DOHH2 (cell line): ENCODE measurements at regions not wholly inside any gene's neighbourhood (a gene's known extent, or its start where the extent isn't known, plus 50 kb on each side); places are given as distances from the start of the nearest gene placed in this dataset.

Experiments
- H3F3A ChIP-seq: fragments of 200-600 bp; sonication (generic), shearing (Covaris generic); 2 replicates; pipeline ENCODE4 v1.6.0; 2016; ENCODE audit warnings: antibody characterized with exemption, mild to moderate bottlenecking; ENCODE audit not compliant: control insufficient read depth, insufficient read depth
- H3K27ac ChIP-seq: fragments of 200-600 bp; sonication (generic); 2 replicates; pipeline ENCODE4 v1.5.1; 2014; ENCODE audit warnings: low read depth, mild to moderate bottlenecking, low read length, moderate library complexity
- H3K27me3 ChIP-seq: fragments of 200-600 bp; sonication (generic); 2 replicates; pipeline ENCODE4 v1.6.1; 2014; ENCODE audit warnings: mild to moderate bottlenecking, low read length, mixed read lengths; ENCODE audit not compliant: control insufficient read depth
- H3K36me3 ChIP-seq: fragments of 200-600 bp; sonication (generic); 2 replicates; pipeline ENCODE4 v1.6.1; 2014; ENCODE audit warnings: mild to moderate bottlenecking, low read length, moderate library complexity, mixed read lengths; ENCODE audit not compliant: control insufficient read depth
- H3K4me1 ChIP-seq: fragments of 200-600 bp; sonication (generic); 2 replicates; pipeline ENCODE4 v1.6.1; 2014; ENCODE audit warnings: mild to moderate bottlenecking, low read length, mixed read lengths; ENCODE audit not compliant: control insufficient read depth
- H3K4me2 ChIP-seq: fragments of 200-600 bp; sonication (generic); 2 replicates; pipeline ENCODE4 v1.6.0; 2014; ENCODE audit warnings: mild to moderate bottlenecking, low read length, moderate library complexity
- H3K4me3 ChIP-seq: fragments of 200-600 bp; sonication (generic); 2 replicates; pipeline ENCODE4 v1.5.1; 2014; ENCODE audit warnings: mild to moderate bottlenecking, low read length, mixed read lengths
- H3K79me2 ChIP-seq: fragments of 200-600 bp; sonication (generic); 2 replicates; pipeline ENCODE4 v1.6.1; 2014; ENCODE audit warnings: mild to moderate bottlenecking, low read length, mixed read lengths; ENCODE audit not compliant: control insufficient read depth
- H3K9me2 ChIP-seq: fragments of 200-600 bp; sonication (generic); replicated peaks from 2 replicates; pipeline ENCODE4 v1.6.1; 2014; ENCODE audit warnings: mild to moderate bottlenecking, low read length, mixed read lengths; ENCODE audit not compliant: control insufficient read depth
- H3K9me3 ChIP-seq: fragments of 200-600 bp; sonication (generic); 2 replicates; pipeline ENCODE4 v1.6.1; 2014; ENCODE audit warnings: antibody characterized with exemption, low read length, mixed read lengths; ENCODE audit not compliant: control insufficient read depth, insufficient read depth
- H4K20me1 ChIP-seq: fragments of 200-600 bp; sonication (generic); 2 replicates; pipeline ENCODE4 v1.6.0; 2014; ENCODE audit warnings: low read depth, mild to moderate bottlenecking, antibody characterized with exemption, low read length, moderate library complexity; ENCODE audit not compliant: control insufficient read depth, insufficient read depth
- CTCF ChIP-seq: fragments of 200-600 bp; sonication (generic); IDR thresholded peaks from one replicate; pipeline ENCODE4 v1.5.1; 2014; ENCODE audit warnings: antibody characterized with exemption, mild to moderate bottlenecking, low read depth, low read length; ENCODE audit not compliant: poor library complexity, severe bottlenecking
- EZH2phosphoT487 ChIP-seq: fragments of 200-600 bp; sonication (generic); IDR thresholded peaks from 2 replicates; pipeline ENCODE4 v1.6.1; 2017; ENCODE audit warnings: borderline replicate concordance, mild to moderate bottlenecking, antibody characterized with exemption, low read length, moderate library complexity, mixed read lengths

GRCh38 chr6:137403443-137403842 is 90.8 kb downstream of the OLIG3 start:
- Histone ChIP-seq H3K27me3 (no peaks in the 10 kb centered on the region), H3K79me2 (no peaks in the 10 kb centered on the region), H3K27ac (no peak overlapping the region), H3K9me2 (no peaks in the 10 kb centered on the region), H3K4me3 (no peak overlapping the region), H3K4me2 (no peak overlapping the region), H4K20me1 (no peaks in the 10 kb centered on the region), H3F3A (peaks cover 10% of the 10 kb centered on the region), H3K4me1 (peaks cover 34% of the 10 kb centered on the region), H3K9me3 (peaks cover 16% of the 10 kb centered on the region; the same call in 1 of the 2 replicates), H3K36me3 (no peaks in the 10 kb centered on the region)
- TF ChIP-seq EZH2phosphoT487 (no peak), CTCF (no peak)

- peaks cover 34% of the 10 kb centered on the region for H3K4me1 ChIP-seq
- peaks cover 10% of the 10 kb centered on the region; the same call in 1 of the 2 replicates for H3K9me3 ChIP-seq
- H3K36me3 ChIP-seq: no peaks in the 10 kb centered on the region
- no peak overlapping the region for H3K27ac ChIP-seq
- no peak overlapping the region for H3K4me3 ChIP-seq
- H3K4me2 ChIP-seq: no peak overlapping the region
- no peaks in the 10 kb centered on the region for H3K79me2 ChIP-seq
- TF ChIP-seq CTCF (no peak), EZH2phosphoT487 (no peak)
- no peaks in the 10 kb centered on the region for H4K20me1 ChIP-seq
- H3K27me3 ChIP-seq: no peaks in the 10 kb centered on the region
- H3K9me2 ChIP-seq: no peaks in the 10 kb centered on the region
- peaks cover 10% of the 10 kb centered on the region for H3F3A ChIP-seq
Observed at GRCh38 chr6:137402143-137402680, 92.0 kb downstream of the OLIG3 start.

GRCh38 chr6:137401088-137401487 is 93.1 kb downstream of the OLIG3 start:
- Histone ChIP-seq H3K4me3 (no peak overlapping the region), H3K79me2 (no peaks in the 10 kb centered on the region), H3K9me3 (no peaks in the 10 kb centered on the region), H3K4me2 (no peak overlapping the region), H3K27me3 (no peaks in the 10 kb centered on the region), H3K36me3 (no peaks in the 10 kb centered on the region), H3F3A (peaks cover 7% of the 10 kb centered on the region), H4K20me1 (no peaks in the 10 kb centered on the region), H3K4me1 (peaks cover 28% of the 10 kb centered on the region), H3K27ac (no peak overlapping the region), H3K9me2 (no peaks in the 10 kb centered on the region)
- no peak for TF ChIP-seq EZH2phosphoT487
- TF ChIP-seq CTCF: no peak
